CD4-positive, alpha-beta memory T cell (primary cell): ENCODE measurements at regions not wholly inside any gene's neighbourhood (a gene's known extent, or its start where the extent isn't known, plus 50 kb on each side); places are given as distances from the start of the nearest gene placed in this dataset.

Source experiments
- CTCF ChIA-PET: fragments of 350-600 bp; sonication (Branson Sonifier 250); formaldehyde crosslinking; loops from one replicate; lab custom pipeline; 2021; ENCODE audit warnings: inconsistent platforms; ENCODE audit not compliant: partially characterized antibody; lab: Charles Lee
- POLR2A ChIA-PET: fragments of 350-600 bp; sonication (Branson Sonifier 250); formaldehyde crosslinking; loops from one replicate; lab custom pipeline; 2021; ENCODE audit not compliant: partially characterized antibody; lab: Charles Lee
- DNase-seq, 5 donors: peaks; one replicate each; pipeline versions ENCODE4 v3.0.0 to v3.0.0-alpha.2; 2020 to 2022; ENCODE audit warnings: mixed read lengths in 1 of 5
- H3K27ac ChIP-seq: one replicate; pipeline ENCODE4 v1.7.0; 2013; ENCODE audit warnings: low read depth, low read length
- H3K27me3 ChIP-seq: 2 replicates; pipeline ENCODE4 v1.7.0; 2013; ENCODE audit warnings: mild to moderate bottlenecking, low read length, moderate library complexity; ENCODE audit not compliant: insufficient read depth
- H3K36me3 ChIP-seq: 2 replicates; pipeline ENCODE4 v1.7.0; 2013; ENCODE audit warnings: mild to moderate bottlenecking, low read length, moderate library complexity; ENCODE audit not compliant: insufficient read depth
- H3K4me1 ChIP-seq: 2 replicates; pipeline ENCODE4 v1.7.0; 2013; ENCODE audit warnings: mild to moderate bottlenecking, low read length, moderate library complexity; ENCODE audit not compliant: insufficient read depth
- H3K4me3 ChIP-seq, 2 donors: one replicate each; pipeline ENCODE4 v1.7.0; 2013; ENCODE audit warnings: low read length in 2 of 2, mild to moderate bottlenecking in 1 of 2
- H3K9me3 ChIP-seq, 2 donors: one replicate each; pipeline ENCODE4 v1.7.0; 2013; ENCODE audit warnings: low read length in 2 of 2, control low read depth in 1 of 2; ENCODE audit not compliant: control insufficient read depth in 1 of 2
- H3K27ac Mint-ChIP-seq, 7 donors: one replicate each; pipeline ENCODE4 v1.8.0; 2020 to 2021; ENCODE audit warnings: mixed read lengths in 7 of 7, mild to moderate bottlenecking in 6 of 7, inconsistent platforms in 3 of 7, moderate library complexity in 3 of 7
- H3K27me3 Mint-ChIP-seq, 2 donors: one replicate each; pipeline ENCODE4 v1.8.0; 2020 to 2021; ENCODE audit warnings: mixed read lengths in 2 of 2
- H3K36me3 Mint-ChIP-seq, 2 donors: one replicate each; pipeline ENCODE4 v1.8.0; 2020 to 2021; ENCODE audit warnings: mixed read lengths in 2 of 2, inconsistent platforms in 1 of 2, mild to moderate bottlenecking in 1 of 2
- H3K4me1 Mint-ChIP-seq, 4 donors: one replicate each; pipeline ENCODE4 v1.8.0; 2020 to 2021; ENCODE audit warnings: mixed read lengths in 4 of 4, mild to moderate bottlenecking in 1 of 4
- H3K4me3 Mint-ChIP-seq, 8 donors: one replicate each; pipeline ENCODE4 v1.8.0; 2020 to 2021; ENCODE audit warnings: mixed read lengths in 8 of 8, mild to moderate bottlenecking in 7 of 8, moderate library complexity in 6 of 8, inconsistent platforms in 3 of 8
- H3K9me3 Mint-ChIP-seq, 8 donors: one replicate each; pipeline ENCODE4 v1.8.0; 2020 to 2021; ENCODE audit warnings: mixed read lengths in 8 of 8, mild to moderate bottlenecking in 5 of 8, inconsistent platforms in 3 of 8, moderate library complexity in 1 of 8
- intact Hi-C: fragments of 100-400 bp; cut with micrococcal nuclease; formaldehyde crosslinking; loops from one replicate; pipeline ENCODE4 v1.15.1; 2023

DNA sequence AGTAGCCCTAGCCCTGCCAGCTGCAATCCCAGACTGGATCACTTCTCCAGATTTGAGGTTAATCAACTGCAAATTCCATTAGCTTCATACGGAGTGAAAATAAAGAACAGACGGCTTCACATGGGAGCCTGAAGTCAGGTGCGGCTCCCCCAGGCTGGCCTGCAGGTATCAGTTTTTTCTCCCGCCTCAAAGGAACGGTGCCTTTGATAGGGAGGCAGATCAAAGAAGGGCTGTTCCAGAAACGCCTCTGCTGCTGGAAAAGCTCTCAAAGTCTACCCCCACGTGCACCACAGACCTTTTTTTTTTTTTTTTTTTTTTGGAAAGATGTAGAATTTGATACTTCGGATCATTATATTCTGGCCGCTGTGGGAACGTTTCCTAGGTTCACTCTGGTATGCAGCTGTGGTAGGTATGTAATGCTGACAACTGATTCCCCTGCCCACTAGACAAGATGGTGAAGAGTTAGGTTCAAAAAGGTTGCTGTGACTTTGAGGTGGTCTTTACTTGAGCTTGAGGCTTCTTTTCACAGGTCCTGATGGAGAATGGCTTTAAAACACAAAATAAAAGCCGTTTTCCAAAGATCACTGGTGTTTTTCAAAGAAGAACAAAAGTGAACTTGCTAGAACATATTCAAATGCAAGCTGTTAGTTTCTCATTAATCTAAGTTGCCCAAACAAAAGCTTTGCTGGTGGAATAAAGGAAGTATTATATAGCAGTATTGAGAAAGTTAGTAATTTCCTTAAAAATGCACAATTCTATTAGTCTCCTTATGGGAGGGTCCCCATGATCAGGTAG, 189.0 kb upstream of the NFIA start:
- intact Hi-C loops, result no loop called here
- H3K36me3 Mint-ChIP-seq, result no peaks in the 10 kb centered on the region
- no peak overlapping the region for H3K4me3 Mint-ChIP-seq
- ChIA-PET CTCF (no interaction called here), POLR2A (no interaction called here)
- Histone ChIP-seq H3K27me3 (no peaks in the 10 kb centered on the region), H3K4me3 (no peak overlapping the region), H3K27ac (no peak overlapping the region), H3K36me3 (no peaks in the 10 kb centered on the region), H3K9me3 (no peaks in the 10 kb centered on the region), H3K4me1 (no peaks in the 10 kb centered on the region)
- peaks cover under 1 to 5% of the 10 kb centered on the region in 2 donors for H3K27me3 Mint-ChIP-seq
- no peak for DNase-seq
- H3K27ac Mint-ChIP-seq, result peak overlapping the region in 1 of 7 donors; percentile 19
- H3K4me1 Mint-ChIP-seq, result no peaks in the 10 kb centered on the region
- no peaks in the 10 kb centered on the region for H3K9me3 Mint-ChIP-seq

DNA sequence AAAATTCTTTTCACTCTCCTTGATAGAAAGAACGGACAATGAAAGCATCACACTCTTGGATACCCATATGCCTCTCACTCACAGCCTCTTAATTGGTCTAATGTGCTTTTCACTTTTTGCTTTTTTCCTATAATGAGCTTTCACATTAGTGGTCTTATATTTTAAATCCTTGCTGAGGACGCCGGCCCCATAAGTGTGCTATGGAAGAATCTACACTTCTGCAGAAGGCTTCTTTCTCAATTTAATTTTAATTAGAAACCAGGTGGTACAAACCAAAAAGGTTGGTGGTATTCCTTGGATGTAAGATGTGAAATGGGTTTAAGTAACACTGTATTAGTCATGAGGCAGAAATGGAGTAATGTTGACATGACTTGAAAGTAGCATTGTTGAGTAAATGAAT, 190.6 kb upstream of the NFIA start:
- Histone ChIP-seq H3K4me1 (no peaks in the 10 kb centered on the region), H3K27me3 (no peaks in the 10 kb centered on the region), H3K36me3 (no peaks in the 10 kb centered on the region), H3K4me3 (no peak overlapping the region), H3K27ac (no peak overlapping the region), H3K9me3 (no peaks in the 10 kb centered on the region)
- intact Hi-C loops, result no loop called here
- H3K27me3 Mint-ChIP-seq, result peaks cover 0 to 8% of the 10 kb centered on the region in 2 donors
- no peaks in the 10 kb centered on the region for H3K4me1 Mint-ChIP-seq
- no peak for DNase-seq
- no peak overlapping the region for H3K27ac Mint-ChIP-seq
- CTCF ChIA-PET, result no interaction called here
- no peaks in the 10 kb centered on the region for H3K36me3 Mint-ChIP-seq
- H3K9me3 Mint-ChIP-seq, result no peaks in the 10 kb centered on the region
- POLR2A ChIA-PET, result no interaction called here
- H3K4me3 Mint-ChIP-seq, result no peak overlapping the region

DNA sequence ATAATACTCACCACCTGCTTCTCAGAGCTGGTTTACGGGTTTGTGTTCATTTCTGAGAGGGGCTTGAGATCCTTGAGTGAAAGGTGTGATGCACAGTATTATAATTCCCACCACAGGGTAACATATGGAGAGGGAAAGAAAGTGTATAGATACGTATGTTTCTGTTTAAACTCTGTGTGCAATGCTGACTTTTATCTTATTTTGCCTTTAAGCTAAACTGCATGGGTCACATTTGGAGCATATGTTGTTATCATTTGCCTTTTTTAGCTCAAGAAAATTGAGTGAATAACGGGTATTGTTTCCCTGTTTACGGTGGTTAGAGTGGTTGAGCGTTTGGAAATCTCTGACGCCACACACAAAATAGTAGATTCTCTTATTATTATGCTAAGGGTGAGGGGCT, 191.1 kb upstream of the NFIA start:
- Histone ChIP-seq H3K4me1 (no peaks in the 10 kb centered on the region), H3K27ac (no peak overlapping the region), H3K9me3 (no peaks in the 10 kb centered on the region), H3K27me3 (no peaks in the 10 kb centered on the region), H3K36me3 (no peaks in the 10 kb centered on the region), H3K4me3 (no peak overlapping the region)
- no peaks in the 10 kb centered on the region for H3K9me3 Mint-ChIP-seq
- no peak overlapping the region for H3K27ac Mint-ChIP-seq
- intact Hi-C loops, result no loop called here
- DNase-seq, result no peak
- CTCF ChIA-PET, result no interaction called here
- peaks cover 0 to 11% of the 10 kb centered on the region in 2 donors for H3K27me3 Mint-ChIP-seq
- no peaks in the 10 kb centered on the region for H3K4me1 Mint-ChIP-seq
- H3K4me3 Mint-ChIP-seq, result no peak overlapping the region
- no peaks in the 10 kb centered on the region for H3K36me3 Mint-ChIP-seq
- POLR2A ChIA-PET, result no interaction called here

DNA sequence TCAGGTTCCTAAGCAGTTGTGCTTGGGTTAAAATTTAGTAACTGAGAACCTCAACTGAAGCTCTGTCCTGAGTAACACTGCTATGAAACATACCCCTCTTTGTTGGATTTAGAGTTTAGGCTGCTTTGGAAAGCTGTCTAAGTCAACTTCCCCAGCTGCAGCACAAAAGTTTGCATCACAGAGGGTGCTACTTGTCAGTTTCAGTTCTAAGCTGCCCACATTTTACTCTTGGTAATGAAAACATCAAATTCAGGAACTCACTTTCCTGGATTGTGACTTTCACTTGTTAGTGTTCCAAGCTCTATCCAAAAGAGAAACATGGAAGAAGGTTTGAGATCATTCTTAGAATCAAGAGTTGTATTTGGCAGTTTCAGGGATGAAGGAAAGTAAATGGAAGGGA, 191.7 kb upstream of the NFIA start:
- Mint-ChIP-seq H3K36me3 (no peaks in the 10 kb centered on the region), H3K4me3 (no peak overlapping the region), H3K4me1 (no peaks in the 10 kb centered on the region), H3K9me3 (no peaks in the 10 kb centered on the region), H3K27ac (no peak overlapping the region), H3K27me3 (peaks cover 0 to 11% of the 10 kb centered on the region in 2 donors)
- H3K4me3 ChIP-seq, result no peak overlapping the region
- no peak for DNase-seq
- POLR2A ChIA-PET, result no interaction called here
- H3K9me3 ChIP-seq, result no peaks in the 10 kb centered on the region
- intact Hi-C loops, result no loop called here
- CTCF ChIA-PET, result no interaction called here
- H3K27ac ChIP-seq, result no peak overlapping the region
- H3K27me3 ChIP-seq, result no peaks in the 10 kb centered on the region
- H3K4me1 ChIP-seq, result no peaks in the 10 kb centered on the region
- H3K36me3 ChIP-seq, result no peaks in the 10 kb centered on the region

DNA sequence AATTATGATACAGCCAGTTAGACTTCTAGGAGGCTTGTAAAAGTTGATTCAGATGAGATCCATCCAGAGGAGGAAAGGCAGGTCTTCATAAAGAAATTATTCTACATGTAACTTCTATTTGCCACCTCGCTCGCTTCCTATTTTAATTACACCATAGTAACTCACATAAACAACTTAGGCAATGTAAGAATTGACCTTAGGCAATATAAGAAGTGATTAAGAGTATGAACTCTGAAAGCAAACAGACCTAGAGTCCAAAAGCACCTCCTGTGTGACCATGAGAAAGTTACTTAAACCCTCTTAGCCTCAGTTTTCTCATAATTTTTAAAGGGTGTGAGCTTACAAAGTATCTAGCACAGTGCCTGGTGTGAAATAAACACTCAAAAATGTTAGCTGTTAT, 192.7 kb upstream of the NFIA start:
- Mint-ChIP-seq H3K36me3 (no peaks in the 10 kb centered on the region), H3K9me3 (no peaks in the 10 kb centered on the region), H3K27me3 (peaks cover 4 to 11% of the 10 kb centered on the region in 2 donors), H3K27ac (no peak overlapping the region), H3K4me1 (no peaks in the 10 kb centered on the region), H3K4me3 (no peak overlapping the region)
- H3K36me3 ChIP-seq, result no peaks in the 10 kb centered on the region
- CTCF ChIA-PET, result no interaction called here
- no peak for DNase-seq
- intact Hi-C loops, result no loop called here
- no peaks in the 10 kb centered on the region for H3K9me3 ChIP-seq
- no peaks in the 10 kb centered on the region for H3K27me3 ChIP-seq
- POLR2A ChIA-PET, result no interaction called here
- no peak overlapping the region for H3K27ac ChIP-seq
- no peaks in the 10 kb centered on the region for H3K4me1 ChIP-seq
- no peak overlapping the region for H3K4me3 ChIP-seq

DNA sequence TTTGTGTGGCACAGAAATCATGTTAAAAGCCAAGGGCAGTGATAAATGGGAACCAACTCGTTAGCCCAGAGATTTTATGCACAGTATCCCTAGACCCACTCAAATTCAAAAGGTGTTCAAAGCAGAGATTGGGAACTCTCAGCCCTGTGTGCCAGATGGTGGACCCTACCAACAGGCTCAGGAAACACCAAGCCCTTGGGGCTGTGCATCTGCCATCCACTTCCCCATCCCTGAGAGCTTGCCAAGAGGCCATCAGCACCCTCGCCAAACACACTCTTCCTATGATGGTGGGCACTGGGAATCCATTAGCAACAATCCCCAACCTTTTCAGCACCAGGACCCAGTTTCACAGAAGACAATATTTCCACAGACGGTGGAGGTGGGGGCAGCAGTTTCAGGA, 194.2 kb upstream of the NFIA start:
- no peaks in the 10 kb centered on the region for H3K27me3 ChIP-seq
- intact Hi-C loops, result no loop called here
- POLR2A ChIA-PET, result no interaction called here
- Mint-ChIP-seq H3K27me3 (peaks cover 4 to 8% of the 10 kb centered on the region in 2 donors), H3K27ac (no peak overlapping the region), H3K4me3 (no peak overlapping the region), H3K9me3 (no peaks in the 10 kb centered on the region), H3K4me1 (no peaks in the 10 kb centered on the region), H3K36me3 (no peaks in the 10 kb centered on the region)
- no peak overlapping the region for H3K4me3 ChIP-seq
- no peak overlapping the region for H3K27ac ChIP-seq
- H3K9me3 ChIP-seq, result no peaks in the 10 kb centered on the region
- CTCF ChIA-PET, result no interaction called here
- H3K36me3 ChIP-seq, result no peaks in the 10 kb centered on the region
- DNase-seq, result no peak
- H3K4me1 ChIP-seq, result no peaks in the 10 kb centered on the region

DNA sequence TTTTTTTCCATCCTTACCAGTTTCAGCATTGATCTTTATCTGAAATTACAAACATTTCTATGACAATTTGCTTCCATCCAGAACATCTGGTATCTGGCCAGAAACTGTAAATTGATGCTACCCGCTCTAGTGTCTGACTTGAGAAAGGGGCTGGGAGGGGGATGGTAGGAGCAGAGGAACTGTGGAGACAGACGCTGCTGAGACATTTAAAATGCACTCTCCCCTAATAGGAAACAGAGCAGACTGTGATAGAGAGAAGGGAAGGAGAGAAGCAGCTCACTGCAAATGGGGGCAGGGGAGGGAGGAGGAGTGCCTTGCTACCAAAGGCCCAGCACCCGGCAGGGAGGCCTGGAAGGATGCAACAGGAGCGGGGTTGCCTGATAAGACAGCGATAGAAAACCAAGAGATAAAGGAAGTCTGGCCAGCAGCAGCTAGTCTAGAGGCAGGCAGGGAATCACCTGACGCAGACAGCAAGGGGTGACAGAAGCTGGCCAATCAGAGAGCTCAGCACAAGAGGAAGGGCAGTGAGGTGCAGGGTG, 195.5 kb upstream of the NFIA start:
- Histone ChIP-seq H3K4me1 (no peaks in the 10 kb centered on the region), H3K9me3 (no peaks in the 10 kb centered on the region), H3K27ac (no peak overlapping the region), H3K4me3 (no peak overlapping the region), H3K36me3 (no peaks in the 10 kb centered on the region), H3K27me3 (peaks cover 4% of the 10 kb centered on the region)
- intact Hi-C loops, result no loop called here
- Mint-ChIP-seq H3K4me1 (no peaks in the 10 kb centered on the region), H3K4me3 (no peak overlapping the region), H3K27ac (peak overlapping the region in 1 of 7 donors; percentile 5), H3K27me3 (peaks cover 4 to 8% of the 10 kb centered on the region in 2 donors), H3K36me3 (no peaks in the 10 kb centered on the region), H3K9me3 (no peaks in the 10 kb centered on the region)
- ChIA-PET CTCF (no interaction called here), POLR2A (no interaction called here)
- DNase-seq, result no peak
